IMR-90 (cell line): ENCODE measurements at regions not wholly inside any gene's neighbourhood (a gene's known extent, or its start where the extent isn't known, plus 50 kb on each side); places are given as distances from the start of the nearest gene placed in this dataset.

Source experiments
- ATAC-seq: fragments of 200-7000 bp; cut with Tn5 transposase; 2 replicates; pipeline ENCODE4 v1.9.1; 2020; ENCODE audit warnings: low read depth, mild to moderate bottlenecking, moderate library complexity
- BruUV-seq: library from RNA; stranded (reverse); fragments of 400-500 nt; replicated peaks from 2 replicates; lab custom pipeline; 2021; lab: Mats Ljungman, UMichigan
- CTCF ChIA-PET: fragments of 300-600 bp; formaldehyde crosslinking; extraction: SDS; loops from one replicate; lab custom pipeline; 2021; ENCODE audit warnings: antibody characterized with exemption; lab: Yijun Ruan, JAX
- POLR2A ChIA-PET: fragments of 300-600 bp; sonication (Branson Sonifier 250); formaldehyde crosslinking; loops from one replicate; lab custom pipeline; 2022; ENCODE audit warnings: antibody characterized with exemption; ENCODE audit not compliant: unreplicated experiment; lab: Charles Lee
- DNase-seq: peaks from one replicate; pipeline ENCODE4 v3.0.0; 2013
- H2AFZ ChIP-seq: replicated peaks from 2 replicates; pipeline ENCODE3; 2013; ENCODE audit warnings: low read length, mild to moderate bottlenecking; ENCODE audit not compliant: poor library complexity
- H2AK5ac ChIP-seq: 2 replicates; pipeline ENCODE4 v1.6.1; 2013; ENCODE audit warnings: low read depth, low read length, inconsistent platforms
- H2AK9ac ChIP-seq: replicated peaks from 2 replicates; pipeline ENCODE3; 2013; ENCODE audit warnings: mild to moderate bottlenecking, low read depth, low read length, moderate library complexity; ENCODE audit not compliant: poor library complexity
- H2BK120ac ChIP-seq: 2 replicates; pipeline ENCODE4 v1.6.1; 2013; ENCODE audit warnings: low read depth, low read length, inconsistent platforms
- H2BK15ac ChIP-seq: 3 replicates; pipeline ENCODE4 v1.6.1; 2013; ENCODE audit warnings: low read depth, low read length, inconsistent platforms
- H2BK20ac ChIP-seq: 2 replicates; pipeline ENCODE4 v1.6.1; 2013; ENCODE audit warnings: low read depth, mild to moderate bottlenecking, inconsistent platforms, low read length, moderate library complexity
- H2BK5ac ChIP-seq: 2 replicates; pipeline ENCODE4 v1.6.1; 2013; ENCODE audit warnings: mild to moderate bottlenecking, low read depth, low read length, inconsistent platforms; ENCODE audit not compliant: poor library complexity, severe bottlenecking
- H3K14ac ChIP-seq: replicated peaks from 2 replicates; pipeline ENCODE4 v1.6.1; 2013; ENCODE audit warnings: low read depth, low read length, inconsistent platforms
- H3K18ac ChIP-seq: 2 replicates; pipeline ENCODE4 v1.6.1; 2013; ENCODE audit warnings: low read depth, low read length, control low read depth
- H3K23ac ChIP-seq: 2 replicates; pipeline ENCODE4 v1.6.1; 2013; ENCODE audit warnings: low read depth, low read length, inconsistent platforms
- H3K27ac ChIP-seq: 2 replicates; pipeline ENCODE4 v1.5.1; 2013; ENCODE audit warnings: mild to moderate bottlenecking, control low read depth, low read length; ENCODE audit not compliant: insufficient read depth
- H3K27me3 ChIP-seq: 2 replicates; pipeline ENCODE4 v1.6.1; 2013; ENCODE audit warnings: low read length; ENCODE audit not compliant: control insufficient read depth, insufficient read depth
- H3K36me3 ChIP-seq: 2 replicates; pipeline ENCODE4 v1.6.1; 2013; ENCODE audit warnings: low read length, mixed read lengths; ENCODE audit not compliant: control insufficient read depth, insufficient read depth
- H3K4ac ChIP-seq: 2 replicates; pipeline ENCODE4 v1.6.1; 2013; ENCODE audit warnings: low read depth, low read length, inconsistent platforms
- H3K4me1 ChIP-seq: 2 replicates; pipeline ENCODE4 v1.6.1; 2013; ENCODE audit warnings: low read length, mixed read lengths; ENCODE audit not compliant: control insufficient read depth, insufficient read depth
- H3K4me2 ChIP-seq: 2 replicates; pipeline ENCODE4 v1.6.1; 2013; ENCODE audit warnings: low read depth, mild to moderate bottlenecking, control low read depth, low read length, moderate library complexity
- H3K4me3 ChIP-seq: 2 replicates; pipeline ENCODE4 v1.5.1; 2013; ENCODE audit warnings: low read depth, mild to moderate bottlenecking, control low read depth, low read length, moderate library complexity; ENCODE audit not compliant: insufficient read depth
- H3K56ac ChIP-seq: 2 replicates; pipeline ENCODE4 v1.6.1; 2013; ENCODE audit warnings: low read length, inconsistent platforms; ENCODE audit not compliant: insufficient read depth; ENCODE audit errors: extremely low read depth
- H3K79me1 ChIP-seq, 2 experiments: 2 replicates each; pipeline ENCODE4 v1.6.1; 2013; ENCODE audit warnings: low read length in 2 of 2, inconsistent platforms in 1 of 2, low read depth in 1 of 2
- H3K9ac ChIP-seq: 2 replicates; pipeline ENCODE4 v1.6.1; 2013; ENCODE audit warnings: low read depth, low read length, control low read depth
- H3K9me1 ChIP-seq: 2 replicates; pipeline ENCODE4 v1.6.1; 2013; ENCODE audit warnings: low read length, inconsistent platforms; ENCODE audit not compliant: insufficient read depth
- H3K9me3 ChIP-seq: 2 replicates; pipeline ENCODE4 v1.6.1; 2013; ENCODE audit warnings: low read length; ENCODE audit not compliant: control insufficient read depth, insufficient read depth
- H4K20me1 ChIP-seq: 2 replicates; pipeline ENCODE4 v1.6.1; 2013; ENCODE audit warnings: low read length, inconsistent platforms; ENCODE audit not compliant: insufficient read depth
- H4K5ac ChIP-seq: 2 replicates; pipeline ENCODE4 v1.6.1; 2013; ENCODE audit warnings: mild to moderate bottlenecking, low read depth, low read length, control low read depth
- H4K8ac ChIP-seq, 2 experiments: 2 replicates each; pipeline ENCODE4 v1.6.1; 2013; ENCODE audit warnings: low read depth in 2 of 2, low read length in 2 of 2, control low read depth in 1 of 2, inconsistent platforms in 1 of 2
- H4K91ac ChIP-seq: 2 replicates; pipeline ENCODE4 v1.6.1; 2013; ENCODE audit warnings: low read depth, low read length, inconsistent platforms; ENCODE audit not compliant: insufficient read depth
- RAD21 ChIP-seq: IDR thresholded peaks from 2 replicates; pipeline ENCODE4 v1.6.1; 2012; ENCODE audit warnings: low read length, improper control_type of control experiment
- RFX5 ChIP-seq: IDR thresholded peaks from 2 replicates; pipeline ENCODE4 v1.8.0; 2012; ENCODE audit warnings: low read depth, mild to moderate bottlenecking, low read length, moderate library complexity
- WGBS, 2 experiments: methylation state at CpG; one replicate each; pipeline versions ENCODE4 v1.1.5 to v1.1.7; 2013; ENCODE audit warnings: missing lambda C conversion rate in 2 of 2; ENCODE audit not compliant: insufficient read length in 1 of 2; ENCODE audit errors: extremely low coverage in 2 of 2; 5-methylcytosine and 5-hydroxymethylcytosine counted together
- dilution Hi-C: fragments of 300-500 bp; cut with HindIII; formaldehyde crosslinking; loops from one replicate; pipeline ENCODE4 v1.14.3; 2018; ENCODE audit warnings: low sequenced_read_pairs; ENCODE audit not compliant: unreplicated experiment
- in situ Hi-C: fragments of 300-500 bp; cut with MboI; formaldehyde crosslinking; loops from 3 replicates; pipeline ENCODE4 v1.14.3; 2019; ENCODE audit warnings: low sequenced_read_pairs, inconsistent platforms, mixed read lengths
- intact Hi-C: fragments of 100-400 bp; cut with micrococcal nuclease; formaldehyde crosslinking; loops from 2 replicates; pipeline ENCODE4 v1.10.0; 2022

GRCh38 chrX:13917507-13917906 lies 100.6 kb upstream of the GPM6B start:
- dilution Hi-C loops: no loop called here
- POLR2A ChIA-PET: no interaction called here
- DNase-seq: no peak
- peaks cover 3% of the 10 kb centered on the region for H3K27me3 ChIP-seq
- no peak overlapping the region for H3K9ac ChIP-seq
- no peaks in the 10 kb centered on the region for H3K79me1 ChIP-seq
- H4K5ac ChIP-seq: no peak overlapping the region
- CTCF ChIA-PET: no interaction called here
- H2BK15ac ChIP-seq: no peak overlapping the region
- H2AK9ac ChIP-seq: no peak overlapping the region
- TF ChIP-seq RFX5 (no peak), RAD21 (no peak)
- in situ Hi-C loops: no loop called here
- no peak overlapping the region for H3K4me2 ChIP-seq
- ATAC-seq: no peak
- WGBS, 2 experiments: no CpG with 5 or more reads among the region's 2 CpGs
- no peak overlapping the region for H4K91ac ChIP-seq
- H3K36me3 ChIP-seq: no peaks in the 10 kb centered on the region
- H3K4ac ChIP-seq: no peak overlapping the region
- no peak overlapping the region for H3K14ac ChIP-seq
- no peak overlapping the region for H3K56ac ChIP-seq
- H3K18ac ChIP-seq: no peak overlapping the region
- H2BK5ac ChIP-seq: no peak overlapping the region
- H3K27ac ChIP-seq: no peak overlapping the region
- intact Hi-C loops: no loop called here
- no peak overlapping the region for H2AFZ ChIP-seq
- no peak overlapping the region for H4K8ac ChIP-seq
- BruUV-seq: no TSS peak
- no peak overlapping the region for H2AK5ac ChIP-seq
- no peak overlapping the region for H3K23ac ChIP-seq
- no peak overlapping the region for H2BK20ac ChIP-seq
- H4K20me1 ChIP-seq: no peaks in the 10 kb centered on the region
- no peaks in the 10 kb centered on the region for H3K4me1 ChIP-seq
- no peaks in the 10 kb centered on the region for H3K9me1 ChIP-seq
- H3K4me3 ChIP-seq: no peak overlapping the region
- H2BK120ac ChIP-seq: no peak overlapping the region
- H3K9me3 ChIP-seq: no peaks in the 10 kb centered on the region
